ENCODE measurements at regions not wholly inside any gene's neighbourhood (a gene's known extent, or its start where the extent isn't known, plus 50 kb on each side); places are given as distances from the start of the nearest gene placed in this dataset.

DNA sequence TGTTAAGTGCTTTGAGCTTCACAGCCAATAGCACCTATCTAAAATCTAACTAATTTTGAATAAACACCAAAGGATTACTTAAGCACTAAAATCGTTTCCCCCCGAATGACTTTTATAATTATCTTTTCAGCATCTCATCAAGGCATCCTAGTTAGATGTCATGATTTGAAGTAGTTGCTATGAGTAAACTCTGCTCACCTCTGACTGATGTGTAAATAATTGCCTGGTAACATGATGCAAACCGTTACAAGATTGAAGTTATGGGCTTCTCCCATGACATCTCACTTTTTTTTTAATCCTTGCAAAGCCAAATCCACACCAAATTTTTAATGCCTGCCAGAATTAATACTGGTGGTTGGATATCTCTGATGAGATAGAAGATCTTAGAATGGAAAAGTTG, 377.1 kb downstream of the PRDM5 start:
- H2BK15ac ChIP-seq (ENCODE audit: low read depth, low read length), result no peak overlapping the region
- H2BK120ac ChIP-seq (ENCODE audit: low read depth, low read length, poor library complexity, severe bottlenecking), result no peak overlapping the region
- H3K23me2 ChIP-seq (ENCODE audit: insufficient read length, low read depth, low read length, poor library complexity, severe bottlenecking), result no peaks in the 10 kb centered on the region
- no peak overlapping the region for H2AK5ac ChIP-seq (ENCODE audit: insufficient read length, low read length)
- no peak overlapping the region for H3K27ac ChIP-seq (ENCODE audit: insufficient read length, low read depth, low read length)
- no peaks in the 10 kb centered on the region for H3K27me3 Mint-ChIP-seq (ENCODE audit: low read depth)
- no peaks in the 10 kb centered on the region; a peak in 1 of 7 replicates for H3K36me3 Mint-ChIP-seq (ENCODE audit: insufficient read depth in 1 of 3, low read depth in 3 of 3)
- no peak overlapping the region for H4K5ac ChIP-seq (ENCODE audit: insufficient read length, low read depth, low read length)
- H3K79me1 ChIP-seq (ENCODE audit: insufficient read depth, low read depth, low read length, poor library complexity, severe bottlenecking), result no peaks in the 10 kb centered on the region
- H3K56ac ChIP-seq (ENCODE audit: insufficient read length, low read depth, low read length), result no peak overlapping the region
- H3K4me3 Mint-ChIP-seq, result no peak overlapping the region
- H2BK20ac ChIP-seq (ENCODE audit: low read depth, low read length, poor library complexity, severe bottlenecking), result no peak overlapping the region
- peaks cover 7% of the 10 kb centered on the region in 2 experiments for H3K4me1 Mint-ChIP-seq
- H3K9ac ChIP-seq (ENCODE audit: extremely low read depth, insufficient read length, low read length), result no peak overlapping the region
- no peak overlapping the region for H3K23ac ChIP-seq (ENCODE audit: insufficient read length, low read depth, low read length)
- H3K4ac ChIP-seq (ENCODE audit: low read depth, low read length), result no peak overlapping the region
- no peak overlapping the region for H2BK5ac ChIP-seq (ENCODE audit: insufficient read length, low read length)
- no peak for DNase-seq
- no peaks in the 10 kb centered on the region for H4K20me1 ChIP-seq (ENCODE audit: control insufficient read depth, insufficient read depth, insufficient read length)
- no peak overlapping the region for H3K18ac ChIP-seq (ENCODE audit: insufficient read length, low read depth, low read length)
- 0 out of 7 replicates have a peak overlapping the region, but pooled peaks of 1 of the 3 experiments have one; percentile 28 for H3K27ac Mint-ChIP-seq
- no peak overlapping the region for H3K4me2 ChIP-seq (ENCODE audit: insufficient read depth, insufficient read length, low read length)
- no peak overlapping the region for H3K14ac ChIP-seq (ENCODE audit: insufficient read depth, low read length)
- H2AFZ ChIP-seq (ENCODE audit: low read length), result no peak overlapping the region
- no peaks in the 10 kb centered on the region for H3K4me1 ChIP-seq (ENCODE audit: insufficient read depth, low read length)
- H2BK12ac ChIP-seq (ENCODE audit: insufficient read length, low read depth, low read length), result no peak overlapping the region
- H4K8ac ChIP-seq (replicated peaks; ENCODE audit: insufficient read length, low read depth, low read length), result no peak overlapping the region
- H3T11ph ChIP-seq (ENCODE audit: low read length), result no peak overlapping the region
- no peaks in the 10 kb centered on the region for H3K27me3 ChIP-seq (ENCODE audit: insufficient read depth, low read length)
- H3K9me3 Mint-ChIP-seq, result no peaks in the 10 kb centered on the region; a peak in 2 of 5 replicates
- WGBS (ENCODE audit: extremely low coverage, insufficient read length, low lambda C conversion rate), result no CpG with 5 or more reads among the region's 3 CpGs
- no peaks in the 10 kb centered on the region for H3K9me3 ChIP-seq (ENCODE audit: control insufficient read depth, low read depth, low read length)
- TF ChIP-seq, protein P1, sequence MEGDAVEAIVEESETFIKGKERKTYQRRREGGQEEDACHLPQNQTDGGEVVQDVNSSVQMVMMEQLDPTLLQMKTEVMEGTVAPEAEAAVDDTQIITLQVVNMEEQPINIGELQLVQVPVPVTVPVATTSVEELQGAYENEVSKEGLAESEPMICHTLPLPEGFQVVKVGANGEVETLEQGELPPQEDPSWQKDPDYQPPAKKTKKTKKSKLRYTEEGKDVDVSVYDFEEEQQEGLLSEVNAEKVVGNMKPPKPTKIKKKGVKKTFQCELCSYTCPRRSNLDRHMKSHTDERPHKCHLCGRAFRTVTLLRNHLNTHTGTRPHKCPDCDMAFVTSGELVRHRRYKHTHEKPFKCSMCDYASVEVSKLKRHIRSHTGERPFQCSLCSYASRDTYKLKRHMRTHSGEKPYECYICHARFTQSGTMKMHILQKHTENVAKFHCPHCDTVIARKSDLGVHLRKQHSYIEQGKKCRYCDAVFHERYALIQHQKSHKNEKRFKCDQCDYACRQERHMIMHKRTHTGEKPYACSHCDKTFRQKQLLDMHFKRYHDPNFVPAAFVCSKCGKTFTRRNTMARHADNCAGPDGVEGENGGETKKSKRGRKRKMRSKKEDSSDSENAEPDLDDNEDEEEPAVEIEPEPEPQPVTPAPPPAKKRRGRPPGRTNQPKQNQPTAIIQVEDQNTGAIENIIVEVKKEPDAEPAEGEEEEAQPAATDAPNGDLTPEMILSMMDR (conservative IDR thresholded peaks at IDR 0.05), result no peak
- no peak overlapping the region for H4K91ac ChIP-seq (ENCODE audit: insufficient read length, low read depth, low read length)
- no peaks in the 10 kb centered on the region for H3K79me2 ChIP-seq (ENCODE audit: insufficient read depth, low read length)

Measured in H9 (cell line).